ENCODE measurements at regions not wholly inside any gene's neighbourhood (a gene's known extent, or its start where the extent isn't known, plus 50 kb on each side); places are given as distances from the start of the nearest gene placed in this dataset.

DNA sequence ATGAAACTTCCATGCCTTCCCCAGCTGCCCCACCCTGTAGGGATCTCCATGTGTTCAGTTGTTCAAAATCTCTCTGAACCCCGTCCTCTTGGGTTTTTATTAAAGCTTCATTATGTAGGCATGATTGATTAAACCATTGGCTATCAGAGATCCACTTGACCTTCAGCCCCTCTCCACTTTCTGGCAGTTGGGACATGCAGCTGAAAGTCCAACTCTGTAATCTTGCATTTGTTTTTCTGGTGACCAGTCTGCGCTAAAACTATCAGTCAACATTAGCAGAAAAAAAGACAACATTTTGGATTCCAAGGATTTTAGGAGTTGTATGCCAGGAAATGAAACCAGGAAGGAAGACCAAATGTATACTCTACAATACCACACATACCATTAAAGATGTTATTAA lies 1115.1 kb downstream of the XPNPEP1 start:
- DNase-seq (ENCODE audit: missing footprints) (no peak), ATAC-seq (no peak)
- intact Hi-C loops (cut with DNase I), result no loop called here

DNA sequence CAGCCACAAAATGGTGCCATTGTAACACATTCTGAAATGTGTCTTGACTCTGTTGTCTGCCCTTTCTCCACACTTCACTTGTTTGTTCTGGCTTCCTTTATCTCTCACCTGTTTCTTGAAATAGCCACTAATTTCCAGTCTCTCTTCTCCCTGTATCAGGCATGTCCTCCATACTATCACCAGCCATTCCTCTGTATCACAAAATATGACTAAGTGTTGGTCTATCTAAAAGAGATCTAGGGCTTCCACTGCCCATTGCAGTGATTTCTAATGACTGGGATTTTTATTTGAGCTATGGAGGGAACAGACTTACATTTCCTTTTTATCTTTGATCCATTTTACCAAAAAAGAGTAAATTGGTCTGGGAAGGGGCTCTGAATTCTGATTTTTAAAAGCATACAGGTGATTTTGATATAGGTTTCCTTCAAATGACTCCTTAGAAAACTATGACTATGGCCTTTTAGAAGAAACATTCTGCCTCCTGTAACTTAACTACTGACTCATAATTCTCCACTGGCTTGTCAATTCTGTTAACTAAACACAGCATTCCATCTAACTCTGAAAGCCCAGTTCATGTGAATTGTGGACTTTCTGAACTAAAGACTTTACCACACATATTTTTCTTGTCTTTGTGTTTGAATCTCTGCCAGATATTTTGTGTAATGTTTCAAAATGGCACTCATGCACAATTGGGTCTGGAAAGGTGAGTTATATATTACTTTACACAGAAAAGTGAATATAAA lies 1121.4 kb downstream of the XPNPEP1 start:
- intact Hi-C loops (cut with DNase I), result no loop called here
- ATAC-seq, result no peak
- no peak for DNase-seq (ENCODE audit: missing footprints)

DNA sequence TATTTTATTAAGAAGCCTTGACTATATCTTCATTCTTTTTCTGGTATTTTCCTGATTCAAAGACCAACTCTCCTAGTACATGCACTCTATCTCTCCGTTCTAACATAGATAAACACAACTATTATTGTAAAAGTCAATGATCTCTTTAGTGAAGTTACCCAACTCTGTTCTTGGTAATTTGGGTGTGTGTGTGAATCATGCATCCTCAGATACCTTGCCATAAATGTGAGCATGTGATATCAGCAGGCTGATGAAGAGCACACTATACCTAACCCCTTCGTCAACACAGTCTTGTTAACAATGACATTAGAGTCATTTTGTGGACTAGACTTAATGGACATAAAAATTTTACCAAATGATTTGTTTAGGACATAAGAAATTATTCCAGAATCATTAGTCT lies 1122.1 kb downstream of the XPNPEP1 start:
- no peak for DNase-seq (ENCODE audit: missing footprints)
- intact Hi-C loops (cut with DNase I), result no loop called here
- ATAC-seq, result no peak

DNA sequence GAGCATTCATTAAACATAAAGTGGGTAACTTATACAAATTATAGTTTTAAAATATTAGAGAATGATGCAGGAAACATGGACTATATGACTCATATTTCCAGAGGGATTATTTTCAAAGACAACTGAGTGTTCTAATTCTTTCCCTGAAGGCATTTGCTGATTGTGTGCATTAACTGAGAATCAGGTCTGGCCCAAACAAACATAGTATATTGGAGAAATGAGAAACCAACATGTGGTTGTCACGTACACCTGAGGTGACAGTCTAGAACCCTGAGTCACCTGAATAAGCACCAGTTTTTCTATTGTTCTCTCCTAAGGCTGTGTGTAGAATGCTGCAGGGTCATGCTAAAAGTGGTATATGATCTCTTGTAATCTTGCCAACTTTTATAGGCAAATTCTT lies 1125.7 kb downstream of the XPNPEP1 start:
- no peak for DNase-seq (ENCODE audit: missing footprints)
- intact Hi-C loops (cut with DNase I), result no loop called here
- no peak for ATAC-seq

DNA sequence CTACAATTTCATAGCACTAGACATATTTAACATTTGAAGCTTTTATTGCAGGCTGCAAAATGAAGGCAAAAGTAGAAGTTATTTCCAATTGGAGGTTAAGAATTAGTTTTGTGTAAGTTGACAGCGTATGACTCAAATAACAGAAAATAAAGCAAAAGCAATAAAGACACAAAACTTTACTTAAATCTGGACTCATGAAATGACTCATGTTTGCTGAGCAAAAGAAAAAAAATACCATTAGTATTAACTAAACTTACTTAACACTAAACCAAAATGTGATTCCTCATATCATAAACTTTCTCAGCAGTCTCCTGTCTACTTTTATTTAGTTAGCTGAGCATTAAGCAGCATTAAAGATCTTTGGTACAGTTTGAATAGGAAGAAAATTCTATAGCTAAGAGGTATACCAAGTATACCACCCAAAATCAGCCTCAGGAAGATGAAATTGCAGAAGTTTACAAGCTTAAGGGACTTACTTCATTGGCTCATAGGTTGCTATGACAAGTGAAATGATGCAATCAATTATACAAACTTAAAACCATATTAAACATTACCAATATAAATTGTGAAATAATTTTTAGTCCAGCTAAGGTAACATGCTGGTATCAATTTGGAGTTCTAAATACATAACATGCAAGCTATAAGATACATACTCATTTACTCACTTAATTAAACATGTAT lies 1131.4 kb downstream of the XPNPEP1 start:
- ATAC-seq, result no peak
- intact Hi-C loops (cut with DNase I), result no loop called here
- DNase-seq (ENCODE audit: missing footprints), result no peak

DNA sequence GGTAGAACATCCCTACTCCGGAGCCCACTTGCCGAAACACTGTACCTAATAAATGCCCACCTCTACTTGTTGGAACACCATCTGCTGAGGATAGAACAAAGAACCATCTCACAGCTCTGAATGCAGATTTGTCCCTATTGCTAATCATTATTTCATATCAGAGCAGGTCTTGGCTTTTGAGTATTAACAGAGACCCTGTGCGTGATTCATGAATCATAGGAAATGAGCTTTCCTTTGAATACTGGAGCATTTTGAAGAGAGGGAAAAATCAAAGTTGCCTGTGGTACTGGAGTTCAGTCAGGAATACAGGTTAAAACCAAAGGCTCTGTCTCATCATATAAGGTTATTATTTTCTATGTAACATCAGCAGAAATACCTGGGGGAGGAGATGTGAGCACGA lies 1132.3 kb downstream of the XPNPEP1 start:
- ATAC-seq, result no peak
- no peak for DNase-seq (ENCODE audit: missing footprints)
- intact Hi-C loops (cut with DNase I), result no loop called here

DNA sequence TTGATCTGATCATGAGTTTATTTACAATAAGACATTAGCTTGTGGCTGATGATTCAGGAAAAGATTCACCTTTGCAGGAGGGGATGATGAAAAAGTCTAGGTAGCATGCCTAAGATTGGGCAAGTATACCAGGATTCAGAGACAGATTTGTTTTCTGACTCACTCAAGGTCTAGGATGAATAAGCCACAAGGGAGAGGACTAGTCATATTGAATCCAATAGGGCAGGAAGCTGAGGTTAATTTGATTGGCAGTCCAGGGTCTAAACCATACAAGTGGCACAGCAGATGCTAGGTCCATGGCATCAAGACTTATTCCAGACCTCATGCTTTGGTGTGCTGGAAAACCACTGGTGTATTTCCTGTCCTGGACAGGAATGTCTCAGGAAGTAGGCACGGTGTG lies 1133.4 kb downstream of the XPNPEP1 start:
- DNase-seq (ENCODE audit: missing footprints) (no peak), ATAC-seq (no peak)
- intact Hi-C loops (cut with DNase I), result no loop called here

DNA sequence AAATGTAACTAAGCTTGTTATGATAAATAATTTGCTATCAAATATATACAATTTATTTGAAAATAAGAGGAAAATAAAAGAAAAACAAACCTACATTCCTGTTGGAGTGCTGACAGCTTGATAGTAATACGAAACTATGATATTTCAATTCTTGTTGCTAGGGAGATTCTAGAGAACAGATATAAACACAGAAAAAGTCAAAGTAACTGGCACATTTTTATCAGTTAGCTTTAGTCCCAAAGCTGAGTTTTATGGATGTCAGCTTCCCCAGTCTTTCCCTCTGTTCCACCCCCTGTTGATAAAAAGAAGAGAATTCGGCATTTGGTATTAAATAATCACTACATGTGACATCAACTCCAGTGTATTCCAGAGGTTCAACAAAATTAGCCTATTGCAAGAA lies 1134.0 kb downstream of the XPNPEP1 start:
- ATAC-seq, result no peak
- DNase-seq (ENCODE audit: missing footprints), result no peak
- intact Hi-C loops (cut with DNase I), result no loop called here

DNA sequence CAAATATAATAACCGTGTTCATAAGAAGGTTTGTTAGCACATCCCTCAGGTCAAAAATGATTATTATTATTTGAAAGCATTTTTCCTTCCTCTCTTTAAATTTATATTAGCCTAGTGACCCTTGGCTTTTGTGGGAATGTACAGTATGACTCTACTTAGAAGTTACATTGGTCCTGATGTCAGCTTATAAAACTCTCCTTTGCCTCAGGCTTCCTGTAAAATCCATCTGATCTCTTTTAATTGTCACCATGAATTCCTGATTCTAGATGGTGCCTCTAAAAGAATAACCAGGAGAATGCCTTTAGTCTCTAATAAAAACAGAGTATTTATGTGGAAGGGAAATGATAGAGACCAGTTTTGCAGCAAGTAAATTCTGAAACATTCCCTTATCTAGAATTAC lies 1134.4 kb downstream of the XPNPEP1 start:
- intact Hi-C loops (cut with DNase I), result no loop called here
- DNase-seq (ENCODE audit: missing footprints) (no peak), ATAC-seq (no peak)

DNA sequence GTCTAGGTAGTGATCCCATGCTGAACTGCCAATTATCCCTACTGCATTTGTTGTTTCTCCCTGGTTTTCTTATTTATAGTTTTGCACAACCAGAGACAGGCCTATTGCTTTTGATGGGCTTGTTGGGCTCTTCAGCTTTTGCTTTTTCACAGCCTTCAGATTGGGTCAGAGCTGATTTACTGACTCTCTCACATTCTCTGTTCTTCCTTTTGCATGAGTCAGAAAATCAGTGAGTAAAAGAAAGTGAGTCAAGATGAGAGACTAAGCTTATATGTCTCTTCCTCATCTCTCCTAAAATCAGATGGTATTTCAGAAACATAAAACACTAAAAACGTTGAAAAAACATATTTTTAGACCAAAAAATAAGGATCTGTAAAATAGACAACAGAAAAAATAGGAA lies 1135.4 kb downstream of the XPNPEP1 start:
- intact Hi-C loops (cut with DNase I), result no loop called here
- ATAC-seq (no peak), DNase-seq (ENCODE audit: missing footprints) (no peak)

DNA sequence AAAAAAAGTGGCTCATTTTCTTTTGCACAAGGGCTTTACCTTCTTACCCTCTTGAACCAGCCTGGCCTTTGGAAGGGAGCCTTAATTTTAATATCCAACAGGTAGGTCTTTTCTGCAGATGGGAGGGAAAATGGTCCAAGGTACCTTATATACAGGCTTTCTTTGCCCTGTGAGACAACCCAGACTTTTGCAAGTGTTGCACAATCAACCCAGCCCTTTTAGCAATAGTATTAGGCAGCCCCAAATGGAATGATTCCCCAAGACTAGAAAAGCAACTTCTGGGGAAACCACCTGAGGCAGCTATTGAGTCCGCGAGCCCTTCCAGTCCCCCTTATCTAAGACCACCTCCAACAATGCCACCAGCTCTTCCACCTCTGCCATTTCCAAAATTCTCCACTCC lies 1138.3 kb downstream of the XPNPEP1 start:
- ATAC-seq, result no peak
- intact Hi-C loops (cut with DNase I), result no loop called here
- DNase-seq (ENCODE audit: missing footprints), result no peak

DNA sequence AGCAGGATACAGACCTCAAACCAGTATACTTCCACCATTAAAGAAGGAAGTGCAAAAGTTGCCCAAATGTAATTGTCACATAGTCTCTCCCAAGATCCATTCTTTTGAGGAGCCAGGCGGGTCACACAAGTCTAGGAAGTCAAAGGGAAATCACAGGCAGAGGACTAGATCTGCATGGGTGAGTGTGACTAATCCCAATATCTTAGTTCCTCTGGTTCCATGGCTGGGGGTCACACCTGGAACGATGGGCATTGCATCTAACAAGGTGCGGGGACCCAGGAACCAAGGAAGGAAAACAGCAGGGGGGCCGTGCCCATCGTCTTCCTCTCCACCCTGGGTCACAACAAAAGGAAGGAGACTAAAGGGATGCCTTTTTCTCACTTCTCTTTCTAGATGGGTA lies 1138.8 kb downstream of the XPNPEP1 start:
- intact Hi-C loops (cut with DNase I), result no loop called here
- no peak for ATAC-seq
- no peak for DNase-seq (ENCODE audit: missing footprints)

DNA sequence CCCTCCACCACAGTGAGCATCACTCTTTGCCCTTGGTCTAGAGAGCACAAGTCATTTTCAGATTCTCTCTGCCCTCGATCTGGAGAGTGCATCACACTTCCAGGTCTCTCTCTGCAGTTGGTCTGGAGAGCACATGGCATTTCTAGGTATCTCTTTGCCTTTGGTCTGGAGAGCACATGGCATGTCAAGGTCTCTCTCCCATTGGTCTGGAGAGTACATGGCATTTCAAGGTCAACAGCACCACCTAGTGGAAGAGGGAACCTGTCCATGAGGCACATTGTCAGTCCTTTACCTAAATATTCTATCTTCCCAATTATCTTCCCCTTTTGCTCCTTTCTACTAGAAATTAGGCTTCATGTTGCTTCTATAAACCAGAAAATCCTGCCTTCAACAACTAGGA lies 1139.4 kb downstream of the XPNPEP1 start:
- intact Hi-C loops (cut with DNase I), result no loop called here
- ATAC-seq (no peak), DNase-seq (ENCODE audit: missing footprints) (no peak)

DNA sequence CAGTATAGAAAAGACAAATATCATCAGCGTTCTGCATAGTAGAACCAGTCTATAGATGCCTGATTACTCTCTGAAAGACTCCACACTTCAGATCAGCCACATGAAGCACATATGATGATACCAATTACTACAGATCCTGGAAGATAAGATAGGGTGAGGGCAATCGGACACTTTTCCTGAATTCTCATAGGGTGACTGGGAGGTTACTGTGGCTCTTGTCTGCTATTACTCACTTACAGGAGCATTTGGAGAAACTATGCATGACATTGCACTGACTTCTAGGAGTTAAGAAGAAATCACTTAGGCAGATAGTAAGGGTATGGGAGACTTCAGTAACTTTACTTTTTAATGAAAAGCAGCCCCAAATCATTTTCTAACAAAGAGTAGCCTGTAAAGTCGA lies 1140.9 kb downstream of the XPNPEP1 start:
- intact Hi-C loops (cut with DNase I), result no loop called here
- DNase-seq (ENCODE audit: missing footprints) (no peak), ATAC-seq (no peak)

DNA sequence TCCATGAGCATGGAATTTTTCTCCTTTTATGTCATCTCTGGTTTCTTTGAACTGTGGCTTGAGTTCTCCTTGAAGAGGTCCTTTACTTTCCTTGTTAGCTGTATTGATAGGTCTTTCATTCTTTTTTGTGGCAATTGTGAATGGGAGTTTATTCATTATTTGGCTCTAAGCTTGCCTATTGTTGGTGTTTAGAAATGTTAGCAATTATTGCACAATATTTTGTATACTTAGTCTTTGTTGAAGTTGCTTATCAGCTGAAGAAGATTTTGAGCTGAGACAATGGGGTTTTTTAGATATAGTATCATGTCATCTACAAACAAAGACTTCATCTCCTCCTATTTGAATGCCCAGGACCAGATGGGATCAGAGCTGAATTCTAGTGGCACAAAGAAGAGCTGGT lies 1143.8 kb downstream of the XPNPEP1 start:
- no peak for DNase-seq (ENCODE audit: missing footprints)
- intact Hi-C loops (cut with DNase I), result no loop called here
- ATAC-seq, result no peak

DNA sequence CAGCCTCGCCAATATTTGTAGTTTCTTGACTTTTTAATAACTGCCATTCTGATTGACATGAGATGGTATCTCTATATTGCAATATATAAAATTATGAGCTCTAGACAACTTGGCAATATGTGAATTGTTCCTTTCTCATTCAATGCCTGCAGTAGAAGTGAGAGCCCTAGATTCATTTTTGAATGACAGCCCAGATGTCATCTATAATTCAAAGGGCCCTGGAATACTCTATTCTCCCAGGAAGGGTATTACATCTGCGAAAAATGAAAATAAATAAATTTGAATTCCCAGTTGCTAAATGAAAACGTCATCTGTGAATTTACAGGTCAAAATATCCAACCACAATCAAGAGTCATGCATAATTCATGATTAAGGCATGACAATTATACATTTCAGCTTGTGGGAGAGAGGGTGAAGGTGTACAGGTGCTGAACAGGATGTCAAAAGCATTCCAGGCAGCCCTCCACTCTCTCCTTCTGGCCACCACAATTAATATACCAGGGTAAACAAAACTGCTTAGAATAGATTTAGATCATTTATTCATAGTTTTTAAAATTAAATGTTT lies 1147.3 kb downstream of the XPNPEP1 start:
- DNase-seq (ENCODE audit: missing footprints), result no peak
- intact Hi-C loops (cut with DNase I), result no loop called here
- no peak for ATAC-seq

DNA sequence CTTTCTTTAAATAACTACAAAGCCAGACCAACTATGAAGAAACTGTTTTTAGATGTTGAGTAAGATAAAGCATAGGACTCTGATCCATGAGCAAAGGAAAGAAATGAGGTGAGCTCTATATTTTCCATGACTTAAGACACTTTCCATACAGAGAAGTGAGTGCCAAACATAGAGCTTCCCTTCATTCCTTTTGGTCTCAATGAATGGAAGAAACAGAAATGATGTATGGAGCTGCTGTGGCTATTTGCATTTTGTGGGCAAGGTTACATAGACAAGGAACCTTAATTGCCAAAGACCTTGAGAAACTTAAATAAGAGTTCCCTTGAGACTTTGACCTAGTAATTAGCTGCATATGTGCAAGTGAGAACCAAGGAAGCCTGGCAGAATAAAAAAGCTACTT lies 1152.2 kb downstream of the XPNPEP1 start:
- DNase-seq (ENCODE audit: missing footprints) (no peak), ATAC-seq (no peak)
- intact Hi-C loops (cut with DNase I), result no loop called here

DNA sequence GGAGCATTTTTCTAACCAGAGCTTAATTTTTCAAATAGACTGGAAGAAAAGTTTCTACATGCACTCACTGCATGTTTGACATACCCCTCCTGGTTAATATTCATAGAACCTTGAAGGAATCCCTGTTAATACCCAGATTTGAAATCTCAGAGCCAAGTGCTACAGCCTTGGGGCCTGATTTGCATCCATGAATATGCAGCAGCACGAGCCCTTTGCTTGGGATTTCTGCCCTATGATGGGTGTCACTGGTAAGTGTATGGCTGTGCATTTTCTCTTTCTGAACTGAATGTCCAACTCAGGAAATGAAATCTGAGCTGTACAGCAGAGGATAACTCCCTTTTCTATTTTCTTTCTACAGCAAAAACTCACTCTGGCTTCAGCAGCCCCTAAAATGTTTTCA lies 1157.5 kb downstream of the XPNPEP1 start:
- ATAC-seq (no peak), DNase-seq (ENCODE audit: missing footprints) (no peak)
- intact Hi-C loops (cut with DNase I), result no loop called here

DNA sequence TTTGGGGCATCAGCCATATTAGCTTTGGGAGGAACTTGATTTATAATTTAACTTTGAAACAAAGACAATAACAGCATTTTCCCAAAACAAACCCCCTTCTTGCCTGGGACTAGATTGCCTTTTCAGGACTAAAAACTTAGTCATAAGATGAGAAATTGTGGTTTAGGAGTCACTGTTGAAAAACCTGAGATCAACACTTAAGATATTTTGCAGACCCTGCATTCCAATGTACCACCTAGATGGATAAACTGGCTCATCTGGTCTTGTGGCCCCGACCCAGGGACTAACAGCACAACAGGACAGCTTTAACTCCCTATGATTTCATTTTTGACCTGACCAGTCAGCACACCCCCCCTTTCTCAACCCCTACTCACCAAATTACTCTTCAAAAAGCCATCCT lies 1165.4 kb downstream of the XPNPEP1 start:
- intact Hi-C loops (cut with DNase I), result no loop called here
- no peak for DNase-seq (ENCODE audit: missing footprints)
- no peak for ATAC-seq

DNA sequence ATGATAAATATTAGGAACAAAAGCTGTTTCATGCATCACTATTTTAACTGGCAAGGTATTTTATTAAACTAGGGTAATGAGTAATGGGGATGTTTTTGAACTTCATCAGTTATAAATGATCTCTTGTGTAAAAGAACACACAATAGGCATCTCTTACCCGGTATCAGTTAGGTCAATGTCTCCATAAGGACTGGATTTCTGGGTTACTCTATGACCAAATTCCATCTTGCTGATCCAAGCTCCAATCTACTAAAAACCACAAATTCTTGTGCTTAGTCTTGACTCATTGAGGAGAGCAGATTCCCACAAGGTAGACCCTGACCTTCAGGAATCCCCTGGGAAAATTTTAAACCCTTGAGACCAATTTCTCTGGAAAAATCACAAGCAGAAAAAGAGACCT lies 1167.7 kb downstream of the XPNPEP1 start:
- ATAC-seq, result no peak
- DNase-seq (ENCODE audit: missing footprints), result no peak
- intact Hi-C loops (cut with DNase I), result no loop called here

DNA sequence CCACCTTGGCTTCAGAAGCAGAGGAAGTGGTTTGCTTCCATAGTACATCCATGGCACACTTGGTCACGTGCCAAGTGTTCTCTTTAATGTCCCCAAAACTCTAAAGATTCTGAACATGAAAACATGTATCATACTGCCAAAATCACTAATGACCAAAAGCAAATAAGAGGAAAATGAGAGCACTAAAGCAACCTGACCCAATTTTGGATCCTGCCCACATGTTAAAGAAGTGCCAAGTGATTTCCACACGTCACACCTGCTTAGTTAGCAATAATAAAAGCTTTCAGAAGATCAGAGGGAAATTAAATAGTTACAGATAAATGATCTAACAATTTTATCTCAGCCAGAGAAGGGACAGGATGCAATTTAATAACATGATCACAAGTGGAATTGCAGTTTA lies 1170.0 kb downstream of the XPNPEP1 start:
- ATAC-seq, result no peak
- intact Hi-C loops (cut with DNase I), result no loop called here

More for the DNA sequence above, 1170.0 kb downstream of the XPNPEP1 start:
- DNase-seq (ENCODE audit: missing footprints), result no peak

Measured in Right ventricle myocardium inferior (tissue), 1 donor.